Hepatic stellate cell (primary cell): ENCODE measurements at regions not wholly inside any gene's neighbourhood (a gene's known extent, or its start where the extent isn't known, plus 50 kb on each side); places are given as distances from the start of the nearest gene placed in this dataset.
"Not testable (repeated sequence)": the region's sequence is repeated elsewhere in the genome, so short reads cannot be mapped to it uniquely, and the experiment has no call there.

ENCODE experiments used
- DNase-seq: peaks from one replicate; pipeline ENCODE4 v3.0.0; 2011; ENCODE audit warnings: low spot score

DNA sequence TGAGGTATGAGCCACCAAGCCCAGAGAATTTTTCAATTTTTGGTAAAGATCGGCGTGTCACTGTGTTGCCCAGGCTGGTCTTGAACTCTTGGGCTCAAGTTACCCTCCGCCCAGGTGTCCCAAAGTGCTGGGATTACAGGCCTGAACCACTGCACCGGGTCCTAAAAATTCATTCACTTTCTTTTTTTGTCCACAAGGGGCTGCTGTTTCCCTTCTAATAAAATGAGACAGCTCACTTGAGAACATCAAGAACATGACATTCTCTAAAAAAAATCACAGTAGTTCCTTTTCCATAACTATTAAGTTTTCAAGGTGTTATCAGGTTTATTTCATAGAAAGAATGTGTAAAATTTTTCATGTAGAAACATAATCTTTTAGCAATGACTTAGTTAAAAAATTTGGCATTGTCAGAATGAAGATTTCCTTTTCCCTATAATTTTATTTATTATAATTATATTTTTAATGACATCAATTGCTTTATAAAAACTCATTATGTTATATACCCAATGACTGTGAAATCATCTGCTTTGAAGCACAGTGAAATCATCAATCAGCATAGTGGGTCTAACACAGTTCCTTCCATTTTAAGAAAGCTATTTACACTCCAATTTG, 1723.8 kb upstream of the DEFB115 start:
- DNase-seq = not testable (repeated sequence)

DNA sequence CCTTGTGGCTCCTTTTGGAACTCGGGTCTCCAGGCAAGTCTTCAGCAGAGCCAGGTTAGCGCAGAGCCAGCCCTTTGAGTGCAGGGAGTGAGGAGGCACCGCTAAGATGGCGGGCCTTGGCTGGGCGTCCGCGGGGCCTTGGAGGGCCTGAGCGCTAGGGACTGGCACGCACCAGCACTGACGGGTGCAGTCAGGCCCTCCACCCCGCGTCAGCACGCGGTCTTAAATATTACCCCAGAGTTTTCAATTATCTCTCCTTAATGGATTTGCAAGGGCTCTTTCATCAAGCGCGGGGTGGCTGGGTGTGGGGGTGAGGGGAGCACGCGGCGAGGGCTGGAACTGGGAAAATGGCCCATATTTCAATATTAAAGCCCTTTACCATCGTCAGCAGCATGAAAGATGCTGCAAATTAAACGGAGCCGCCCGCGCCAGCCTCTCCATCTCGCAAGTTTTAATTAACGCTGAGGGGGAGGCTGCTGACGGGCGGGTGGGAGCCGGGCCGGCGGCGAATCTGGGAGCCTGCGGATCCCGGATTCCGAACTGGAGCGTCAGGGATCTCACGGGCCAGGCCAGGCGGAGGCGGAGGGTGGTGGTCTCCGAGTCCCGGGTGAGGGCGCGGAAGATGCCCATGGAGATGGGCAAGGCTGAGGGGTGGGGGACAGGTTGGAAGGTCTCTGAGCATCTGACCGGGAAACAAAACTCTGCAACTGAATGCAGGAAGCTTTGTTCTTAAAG, 1690.4 kb upstream of the DEFB115 start:
- DNase-seq = not testable (repeated sequence)

DNA sequence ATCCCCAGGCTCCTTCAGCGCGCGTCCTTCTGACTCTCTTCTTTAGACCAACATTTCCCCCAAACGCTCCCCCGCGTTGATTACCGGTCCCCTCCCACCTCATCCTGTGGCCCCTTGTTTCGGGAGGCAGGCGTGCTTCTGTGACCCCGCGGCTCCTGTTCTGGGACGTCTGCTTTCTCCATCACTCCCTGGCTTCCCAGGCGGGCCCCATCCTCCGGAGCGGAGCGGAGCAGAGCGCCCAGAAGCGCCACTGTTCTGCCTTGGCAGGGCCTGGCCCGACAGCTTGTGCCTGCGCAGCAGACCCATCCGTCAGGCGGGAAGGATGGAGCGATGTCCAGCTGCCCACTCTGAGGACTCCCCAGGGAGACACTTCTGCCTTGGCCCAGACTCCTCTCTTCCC, 1689.8 kb upstream of the DEFB115 start:
- DNase-seq = not testable (repeated sequence)

DNA sequence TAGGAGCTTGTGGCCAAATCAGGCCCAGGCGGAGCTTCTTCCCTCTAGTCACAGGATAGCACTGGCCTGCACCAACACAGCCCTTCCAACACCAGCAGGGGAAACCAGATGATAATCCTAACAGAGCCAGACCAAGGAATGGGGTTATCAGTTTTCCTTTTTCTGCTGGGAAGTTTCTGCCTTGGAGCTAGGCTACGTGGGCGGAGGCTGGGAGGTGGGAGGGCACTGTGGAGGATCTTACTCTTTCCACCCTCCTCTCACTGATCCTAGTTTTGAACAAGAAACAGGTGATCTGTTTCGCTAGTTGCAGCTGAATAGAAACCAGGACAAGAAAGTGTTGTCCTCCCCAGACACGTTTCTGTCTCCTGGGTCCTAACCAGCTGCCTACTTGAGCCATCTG, 1687.3 kb upstream of the DEFB115 start:
- not testable (repeated sequence) for DNase-seq

DNA sequence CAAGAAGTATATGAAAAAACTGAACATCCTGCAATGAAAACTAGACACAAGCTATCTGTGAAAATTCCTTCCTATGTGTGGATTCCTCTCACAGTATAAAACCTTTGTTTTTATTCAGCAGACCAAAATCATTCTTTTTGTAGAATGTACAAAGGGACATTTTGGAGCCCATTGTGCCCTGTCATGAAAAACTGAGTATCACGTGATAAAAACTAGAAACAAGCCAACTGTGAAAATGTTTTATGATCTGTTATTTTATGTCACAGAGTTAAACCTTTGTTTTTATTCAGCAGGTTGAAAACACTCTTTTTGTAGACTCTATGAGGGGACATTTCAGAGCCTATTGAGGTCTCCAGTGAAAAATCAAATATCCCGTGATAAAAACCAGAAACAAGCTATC, 1667.9 kb upstream of the DEFB115 start:
- not testable (repeated sequence) for DNase-seq

DNA sequence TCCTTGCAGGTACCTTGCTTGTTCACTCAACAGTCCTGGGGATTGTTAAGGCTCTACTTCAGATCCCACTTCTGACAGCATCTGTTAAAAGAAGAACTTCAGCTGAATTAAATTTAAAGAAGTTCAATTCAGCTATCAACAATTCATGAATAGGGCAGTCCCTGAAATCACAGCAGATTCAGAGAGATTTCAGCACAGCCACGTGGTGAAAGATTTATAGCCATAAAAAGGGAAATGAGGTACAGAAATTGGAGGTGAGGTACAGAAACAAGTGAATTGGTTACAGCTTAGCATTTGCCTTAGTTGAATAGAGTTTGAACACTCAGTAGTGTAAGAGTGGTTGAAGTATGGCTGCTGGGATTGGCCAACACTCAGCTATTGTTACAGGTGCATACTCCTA, 1653.3 kb upstream of the DEFB115 start:
- DNase-seq = not testable (repeated sequence)

DNA sequence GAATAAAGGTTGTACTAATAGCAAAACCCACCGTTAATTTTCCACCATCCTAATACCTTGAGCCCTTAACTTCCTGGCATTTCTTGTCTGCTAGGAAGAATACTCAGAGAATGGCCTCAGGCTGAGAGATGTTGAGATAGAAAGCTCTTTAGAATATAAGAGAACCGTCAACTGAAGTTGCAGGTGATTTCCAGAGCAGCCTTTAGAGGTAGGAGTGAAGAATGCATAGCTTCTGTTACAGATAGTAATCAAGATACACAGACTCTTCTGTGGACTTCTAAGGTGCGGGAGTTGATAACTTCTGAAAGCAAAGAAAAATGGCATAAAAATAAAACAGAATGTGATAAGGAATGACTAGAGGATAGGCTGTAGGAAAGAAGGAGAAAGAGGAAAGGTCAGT, 1651.3 kb upstream of the DEFB115 start:
- DNase-seq = not testable (repeated sequence)

DNA sequence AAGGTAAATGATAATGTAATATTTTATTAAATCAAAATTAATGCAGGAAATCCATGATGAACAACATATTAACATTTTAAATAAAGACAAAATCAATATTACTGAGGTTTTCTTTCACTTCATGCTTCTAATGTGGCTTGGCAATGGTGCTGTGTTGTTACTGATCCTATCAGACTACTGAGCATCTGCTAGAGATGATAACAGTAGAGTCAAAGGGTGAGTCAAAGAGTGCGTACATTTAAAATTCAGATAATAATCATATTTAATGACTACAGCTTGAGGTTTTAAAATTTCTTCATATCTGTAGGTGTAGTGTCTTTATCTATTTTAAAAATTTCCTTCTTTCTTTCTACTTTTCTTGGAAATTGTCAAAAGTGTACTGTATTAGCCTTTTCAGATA, 1628.1 kb upstream of the DEFB115 start:
- DNase-seq = not testable (repeated sequence)
